ENCODE measurements at regions not wholly inside any gene's neighbourhood (a gene's known extent, or its start where the extent isn't known, plus 50 kb on each side); places are given as distances from the start of the nearest gene placed in this dataset.

DNA sequence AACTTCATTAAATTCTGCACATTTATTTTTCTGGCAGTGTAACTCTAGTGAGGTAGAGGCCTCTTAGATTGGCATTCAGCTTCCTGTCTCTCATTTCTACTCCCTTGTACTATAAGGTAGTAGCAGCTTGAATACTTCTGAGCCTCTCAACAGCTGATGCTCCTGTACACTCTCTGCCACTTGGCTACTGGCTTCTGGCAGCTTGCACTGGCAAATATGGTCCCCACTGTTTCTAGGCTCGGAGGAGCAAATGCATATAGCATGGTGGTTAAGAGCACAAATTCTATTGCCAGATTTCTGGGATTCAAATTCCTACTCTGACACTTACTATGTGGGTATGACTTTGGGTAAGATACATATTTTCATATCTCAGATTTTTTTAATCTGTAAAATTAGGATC is 292.8 kb upstream of the ADGRB3 start:
- BruUV-seq (replicated peaks): no TSS peak

DNA sequence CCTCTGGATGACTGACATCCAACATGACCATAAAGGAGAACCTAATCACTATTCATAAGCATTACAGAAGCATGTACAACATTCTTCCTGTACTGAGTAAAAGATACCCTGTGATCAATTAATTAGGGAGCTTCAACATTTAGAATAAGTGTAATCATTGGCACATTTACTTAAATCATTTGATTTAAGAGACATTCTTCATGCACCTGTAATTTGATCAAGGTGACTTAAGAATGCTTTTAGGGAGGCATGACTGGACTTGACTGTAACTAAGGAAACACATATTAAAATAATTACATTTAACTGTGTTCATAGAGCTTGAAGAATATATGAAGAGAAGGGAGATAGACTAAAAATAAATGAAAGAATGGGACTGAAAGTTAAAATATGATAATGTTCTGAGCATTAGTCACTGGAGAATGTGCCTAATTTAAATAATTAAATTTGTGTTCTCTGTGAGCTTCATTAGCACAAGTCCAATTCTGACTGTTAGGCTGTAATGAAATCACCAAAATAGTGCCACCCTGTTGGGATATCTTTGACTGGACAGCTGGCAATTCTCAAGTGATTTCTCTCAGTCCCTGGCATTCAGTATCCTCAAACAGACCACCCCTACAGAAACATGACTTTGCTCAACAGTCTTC is 295.5 kb upstream of the ADGRB3 start:
- H3K27ac ChIP-seq: no peak overlapping the region
- H3K4me2 ChIP-seq: no peak overlapping the region
- TF ChIP-seq EZH2 (IDR thresholded peaks at IDR 0.05; ENCODE audit: low read depth): no peak
- TF ChIP-seq, protein P1, sequence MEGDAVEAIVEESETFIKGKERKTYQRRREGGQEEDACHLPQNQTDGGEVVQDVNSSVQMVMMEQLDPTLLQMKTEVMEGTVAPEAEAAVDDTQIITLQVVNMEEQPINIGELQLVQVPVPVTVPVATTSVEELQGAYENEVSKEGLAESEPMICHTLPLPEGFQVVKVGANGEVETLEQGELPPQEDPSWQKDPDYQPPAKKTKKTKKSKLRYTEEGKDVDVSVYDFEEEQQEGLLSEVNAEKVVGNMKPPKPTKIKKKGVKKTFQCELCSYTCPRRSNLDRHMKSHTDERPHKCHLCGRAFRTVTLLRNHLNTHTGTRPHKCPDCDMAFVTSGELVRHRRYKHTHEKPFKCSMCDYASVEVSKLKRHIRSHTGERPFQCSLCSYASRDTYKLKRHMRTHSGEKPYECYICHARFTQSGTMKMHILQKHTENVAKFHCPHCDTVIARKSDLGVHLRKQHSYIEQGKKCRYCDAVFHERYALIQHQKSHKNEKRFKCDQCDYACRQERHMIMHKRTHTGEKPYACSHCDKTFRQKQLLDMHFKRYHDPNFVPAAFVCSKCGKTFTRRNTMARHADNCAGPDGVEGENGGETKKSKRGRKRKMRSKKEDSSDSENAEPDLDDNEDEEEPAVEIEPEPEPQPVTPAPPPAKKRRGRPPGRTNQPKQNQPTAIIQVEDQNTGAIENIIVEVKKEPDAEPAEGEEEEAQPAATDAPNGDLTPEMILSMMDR (conservative IDR thresholded peaks at IDR 0.05): no peak
- BruUV-seq (replicated peaks): no TSS peak
- H3K9me3 ChIP-seq (ENCODE audit: insufficient read depth, low read depth): no peaks in the 10 kb centered on the region
- no peaks in the 10 kb centered on the region for H3K9me2 ChIP-seq (ENCODE audit: insufficient read depth)
- no peaks in the 10 kb centered on the region for H3F3A ChIP-seq (ENCODE audit: insufficient read depth, low read depth)
- intact Hi-C loops (cut with micrococcal nuclease; ENCODE audit: unreplicated experiment): no loop called here
- H3K36me3 ChIP-seq (ENCODE audit: low read depth): no peaks in the 10 kb centered on the region
- H3K4me3 ChIP-seq: no peak overlapping the region
- DNase-seq: no peak
- H3K27me3 ChIP-seq (ENCODE audit: insufficient read depth, low read depth): no peaks in the 10 kb centered on the region
- ChIA-PET CTCF (no interaction called here), POLR2A (ENCODE audit: unreplicated experiment) (no interaction called here)
- H4K20me1 ChIP-seq (ENCODE audit: insufficient read depth): no peaks in the 10 kb centered on the region
- H3K79me2 ChIP-seq (ENCODE audit: low read depth): no peaks in the 10 kb centered on the region
- no peak overlapping the region for H2AFZ ChIP-seq
- H3K4me1 ChIP-seq (replicated peaks; ENCODE audit: insufficient read depth): no peaks in the 10 kb centered on the region

More for the DNA sequence above, 292.8 kb upstream of the ADGRB3 start:
- Histone ChIP-seq H3F3A (ENCODE audit: insufficient read depth, low read depth) (no peaks in the 10 kb centered on the region), H2AFZ (no peak overlapping the region), H3K36me3 (ENCODE audit: low read depth) (no peaks in the 10 kb centered on the region), H3K27me3 (ENCODE audit: insufficient read depth, low read depth) (no peaks in the 10 kb centered on the region), H3K4me1 (replicated peaks; ENCODE audit: insufficient read depth) (no peaks in the 10 kb centered on the region), H4K20me1 (ENCODE audit: insufficient read depth) (no peaks in the 10 kb centered on the region), H3K4me2 (no peak overlapping the region), H3K4me3 (no peak overlapping the region), H3K27ac (no peak overlapping the region), H3K79me2 (ENCODE audit: low read depth) (no peaks in the 10 kb centered on the region), H3K9me3 (ENCODE audit: insufficient read depth, low read depth) (no peaks in the 10 kb centered on the region), H3K9me2 (ENCODE audit: insufficient read depth) (no peaks in the 10 kb centered on the region)
- ChIA-PET POLR2A (ENCODE audit: unreplicated experiment) (no interaction called here), CTCF (no interaction called here)
- no peak for TF ChIP-seq EZH2 (IDR thresholded peaks at IDR 0.05; ENCODE audit: low read depth)
- TF ChIP-seq, protein P1 (conservative IDR thresholded peaks at IDR 0.05): no peak
- DNase-seq: no peak
- intact Hi-C loops (cut with micrococcal nuclease; ENCODE audit: unreplicated experiment): no loop called here

DNA sequence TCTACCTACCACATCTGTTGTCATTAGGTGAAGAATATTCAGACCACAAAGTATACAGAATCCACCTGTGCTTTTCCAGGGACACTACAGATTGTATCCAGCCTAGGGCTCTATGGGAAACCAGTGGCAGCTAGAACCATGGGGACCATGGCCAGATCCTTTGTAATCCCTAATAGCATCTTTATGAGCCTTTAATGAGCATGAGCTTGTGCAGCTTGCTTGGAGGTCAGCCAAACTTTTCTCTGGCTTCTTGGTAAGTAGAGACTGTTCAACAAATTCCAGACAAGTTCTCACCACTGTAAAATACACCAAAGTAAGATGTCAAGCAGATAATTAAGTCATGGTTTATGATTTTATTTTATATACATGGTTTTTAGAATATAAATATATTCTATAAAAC is 301.6 kb upstream of the ADGRB3 start:
- TF ChIP-seq EZH2 (IDR thresholded peaks at IDR 0.05; ENCODE audit: low read depth): no peak
- TF ChIP-seq, protein P1 (conservative IDR thresholded peaks at IDR 0.05): no peak
- no peaks in the 10 kb centered on the region for H3K79me2 ChIP-seq (ENCODE audit: low read depth)
- intact Hi-C loops (cut with micrococcal nuclease; ENCODE audit: unreplicated experiment): no loop called here
- H3K9me2 ChIP-seq (ENCODE audit: insufficient read depth): no peaks in the 10 kb centered on the region
- CTCF ChIA-PET: no interaction called here
- no peak for DNase-seq
- H3K4me2 ChIP-seq: no peak overlapping the region
- no peaks in the 10 kb centered on the region for H3K27me3 ChIP-seq (ENCODE audit: insufficient read depth, low read depth)
- no peaks in the 10 kb centered on the region for H3K36me3 ChIP-seq (ENCODE audit: low read depth)
- no peak overlapping the region for H3K4me3 ChIP-seq
- BruUV-seq (replicated peaks): no TSS peak
- POLR2A ChIA-PET (ENCODE audit: unreplicated experiment): no interaction called here
- no peaks in the 10 kb centered on the region for H4K20me1 ChIP-seq (ENCODE audit: insufficient read depth)
- H3K9me3 ChIP-seq (ENCODE audit: insufficient read depth, low read depth): no peaks in the 10 kb centered on the region
- no peak overlapping the region for H3K27ac ChIP-seq
- no peak overlapping the region for H2AFZ ChIP-seq
- H3F3A ChIP-seq (ENCODE audit: insufficient read depth, low read depth): no peaks in the 10 kb centered on the region
- no peaks in the 10 kb centered on the region for H3K4me1 ChIP-seq (replicated peaks; ENCODE audit: insufficient read depth)

Data from PC-9 (cell line).